C4-2B (cell line): ENCODE measurements at regions not wholly inside any gene's neighbourhood (a gene's known extent, or its start where the extent isn't known, plus 50 kb on each side); places are given as distances from the start of the nearest gene placed in this dataset.
A peak's percentile ranks its signal among the peaks of the same experiment; 100 is the strongest.

Source experiments
- H3K27ac ChIP-seq: fragments of 450-650 bp; 2 replicates; pipeline ENCODE4 v1.5.1; 2017
- CTCF ChIP-seq: fragments of 450-650 bp; conservative IDR thresholded peaks from 2 replicates; pipeline ENCODE4 v1.5.1; 2017; ENCODE audit warnings: mild to moderate bottlenecking
- ZFX ChIP-seq: fragments of 450-650 bp; IDR thresholded peaks from 2 replicates; pipeline ENCODE4 v1.6.1; 2017

- no peak overlapping the region for H3K27ac ChIP-seq
- no peak for TF ChIP-seq CTCF
Observed at GRCh38 chr3:59659755-59660154, 609.9 kb upstream of the CFAP20DC start.

GRCh38 chr3:59658866-59659265 is 609.0 kb upstream of the CFAP20DC start:
- no peak for TF ChIP-seq CTCF
- TF ChIP-seq ZFX, result no peak
- H3K27ac ChIP-seq, result no peak overlapping the region

- no peak for TF ChIP-seq ZFX
- H3K27ac ChIP-seq, result no peak overlapping the region
Observed at GRCh38 chr3:59658274-59658673, 608.4 kb upstream of the CFAP20DC start.

- no peak overlapping the region for H3K27ac ChIP-seq
Observed at GRCh38 chr3:59655418-59656015, 605.7 kb upstream of the CFAP20DC start.

GRCh38 chr3:59654480-59655417 is 604.9 kb upstream of the CFAP20DC start:
- no peak for TF ChIP-seq ZFX
- TF ChIP-seq CTCF, result no peak
- no peak overlapping the region; the same call in 1 of the 2 replicates for H3K27ac ChIP-seq

More at GRCh38 chr3:59655418-59656015, 605.7 kb upstream of the CFAP20DC start:
- no peak for TF ChIP-seq ZFX
- no peak for TF ChIP-seq CTCF

GRCh38 chr3:59654123-59654479 is 604.3 kb upstream of the CFAP20DC start:
- H3K27ac ChIP-seq, result peak overlapping the region; percentile 14; the same call in 1 of the 2 replicates
- TF ChIP-seq CTCF (no peak), ZFX (no peak)

- peak overlapping the region; percentile 14; the same call in 1 of the 2 replicates for H3K27ac ChIP-seq
Observed at GRCh38 chr3:59653405-59654122, 603.7 kb upstream of the CFAP20DC start.

More at GRCh38 chr3:59653405-59654122, 603.7 kb upstream of the CFAP20DC start:
- no peak for TF ChIP-seq ZFX
- no peak for TF ChIP-seq CTCF
